Left ventricle myocardium inferior (tissue), 1 donor: ENCODE measurements at regions not wholly inside any gene's neighbourhood (a gene's known extent, or its start where the extent isn't known, plus 50 kb on each side); places are given as distances from the start of the nearest gene placed in this dataset.
"Not testable (repeated sequence)": the region's sequence is repeated elsewhere in the genome, so short reads cannot be mapped to it uniquely, and the experiment has no call there.

Experiments used
- DNase-seq: peaks from one replicate; pipeline ENCODE4 v3.0.0-alpha.2; 2020
- H3K27ac ChIP-seq: fragments of 200-600 bp; replicated peaks from 2 replicates; pipeline ENCODE4 v1.8.0; 2021
- H3K27me3 ChIP-seq: fragments of 200-600 bp; 2 replicates; pipeline ENCODE4 v1.8.0; 2021; ENCODE audit warnings: low read depth
- H3K36me3 ChIP-seq: fragments of 200-600 bp; 2 replicates; pipeline ENCODE4 v1.8.0; 2021
- H3K4me1 ChIP-seq: fragments of 200-600 bp; 2 replicates; pipeline ENCODE4 v1.8.0; 2021
- H3K4me3 ChIP-seq: fragments of 200-600 bp; 2 replicates; pipeline ENCODE4 v1.8.0; 2021; ENCODE audit warnings: mild to moderate bottlenecking, moderate library complexity
- H3K9me3 ChIP-seq: fragments of 200-600 bp; replicated peaks from 2 replicates; pipeline ENCODE4 v1.8.0; 2021
- CTCF ChIP-seq: fragments of 200-600 bp; IDR thresholded peaks from 2 replicates; pipeline ENCODE4 v1.8.0; 2021; ENCODE audit warnings: antibody characterized with exemption, mild to moderate bottlenecking, borderline replicate concordance
- intact Hi-C: fragments of 100-400 bp; cut with micrococcal nuclease; formaldehyde crosslinking; loops from one replicate; pipeline ENCODE4 v1.11.0; 2022
- donor health status: DM: no; HTN: yes; CAD: no; lungs with severe emphysema.

- Histone ChIP-seq H3K4me1 (no peaks in the 10 kb centered on the region), H3K27ac (no peak overlapping the region), H3K4me3 (no peak overlapping the region), H3K9me3 (peaks cover 17% of the 10 kb centered on the region), H3K36me3 (no peaks in the 10 kb centered on the region), H3K27me3 (no peaks in the 10 kb centered on the region)
- no peak for DNase-seq
- no peak for TF ChIP-seq CTCF
- intact Hi-C loops, result no loop called here
Measured at GRCh38 chr18:37844209-37844970, 278.8 kb upstream of the CELF4 start.

GRCh38 chr18:37838083-37838482, 272.5 kb upstream of the CELF4 start:
- H3K36me3 ChIP-seq, result no peaks in the 10 kb centered on the region
- DNase-seq, result no peak
- H3K4me1 ChIP-seq, result no peaks in the 10 kb centered on the region
- H3K27me3 ChIP-seq, result no peaks in the 10 kb centered on the region
- no peak overlapping the region for H3K27ac ChIP-seq
- intact Hi-C loops, result no loop called here
- H3K9me3 ChIP-seq, result peaks cover 5% of the 10 kb centered on the region
- no peak overlapping the region for H3K4me3 ChIP-seq
- TF ChIP-seq CTCF, result no peak

GRCh38 chr18:37836071-37836970, 270.7 kb upstream of the CELF4 start:
- Histone ChIP-seq H3K4me1 (no peaks in the 10 kb centered on the region), H3K27me3 (no peaks in the 10 kb centered on the region), H3K36me3 (no peaks in the 10 kb centered on the region), H3K4me3 (no peak overlapping the region), H3K27ac (no peak overlapping the region), H3K9me3 (peaks cover 15% of the 10 kb centered on the region)
- DNase-seq, result no peak
- TF ChIP-seq CTCF, result no peak
- intact Hi-C loops, result no loop called here

- H3K4me1 ChIP-seq, H3K27ac ChIP-seq, H3K36me3 ChIP-seq, DNase-seq, H3K27me3 ChIP-seq, intact Hi-C loops, H3K4me3 ChIP-seq: not testable (repeated sequence)
- H3K9me3 ChIP-seq, result peaks cover 17% of the 10 kb centered on the region
Measured at GRCh38 chr18:37832010-37832695, 266.6 kb upstream of the CELF4 start.

- Histone ChIP-seq H3K36me3 (no peaks in the 10 kb centered on the region), H3K9me3 (peaks cover 12% of the 10 kb centered on the region), H3K4me3 (no peak overlapping the region), H3K4me1 (no peaks in the 10 kb centered on the region), H3K27me3 (no peaks in the 10 kb centered on the region), H3K27ac (no peak overlapping the region)
- no peak for TF ChIP-seq CTCF
- intact Hi-C loops, result no loop called here
- DNase-seq, result no peak
Measured at GRCh38 chr18:37812961-37813360, 247.4 kb upstream of the CELF4 start.
